ENCODE measurements at regions not wholly inside any gene's neighbourhood (a gene's known extent, or its start where the extent isn't known, plus 50 kb on each side); places are given as distances from the start of the nearest gene placed in this dataset.

GRCh38 chr6:124885171-124885570 is 77.1 kb upstream of the RNF217 start:
- no peak for TF ChIP-seq CTCF (optimal IDR thresholded peaks at IDR 0.05 in 1 of 3, IDR thresholded peaks at IDR 0.05 in 1 of 3, conservative IDR thresholded peaks at IDR 0.05 in 1 of 3; ENCODE audit: extremely low read depth in 1 of 3, insufficient read depth in 2 of 3, low read length in 3 of 3)
- TF ChIP-seq EZH2 (IDR thresholded peaks at IDR 0.05; ENCODE audit: low read length) = no peak

Measured in keratinocyte (primary cell).